Activated CD8-positive, alpha-beta memory T cell treated with anti-CD3 and anti-CD28 coated beads for 36 hours (primary cell): ENCODE measurements at regions not wholly inside any gene's neighbourhood (a gene's known extent, or its start where the extent isn't known, plus 50 kb on each side); places are given as distances from the start of the nearest gene placed in this dataset.

Experiments
- CTCF ChIA-PET: fragments of 350-600 bp; sonication (Branson Sonifier 250); formaldehyde crosslinking; loops from one replicate; lab custom pipeline; 2021; ENCODE audit warnings: antibody characterized with exemption; lab: Charles Lee
- POLR2A ChIA-PET: fragments of 350-600 bp; sonication (Branson Sonifier 250); formaldehyde crosslinking; loops from one replicate; lab custom pipeline; 2021; ENCODE audit warnings: antibody characterized with exemption; lab: Charles Lee

DNA sequence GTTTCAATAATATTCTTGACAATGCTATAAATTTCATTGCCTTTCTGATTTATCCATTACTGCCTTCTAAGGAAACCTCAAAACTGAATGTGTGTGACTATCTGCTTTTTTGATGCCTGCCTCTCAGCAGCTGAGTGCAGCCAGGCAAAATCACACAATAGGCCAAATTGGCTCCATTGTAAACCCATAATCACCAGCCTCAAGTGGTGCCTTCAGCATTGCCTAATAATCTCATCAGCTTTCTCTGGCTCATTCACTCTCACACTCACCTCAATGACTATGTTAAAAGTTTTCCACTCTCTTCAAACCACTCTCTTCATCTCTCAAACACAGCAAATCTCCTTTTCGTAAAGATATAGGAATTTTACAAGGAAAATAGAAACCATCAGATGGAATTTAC is 182.5 kb upstream of the COL1A2 start:
- CTCF ChIA-PET, result no interaction called here
- POLR2A ChIA-PET, result no interaction called here

DNA sequence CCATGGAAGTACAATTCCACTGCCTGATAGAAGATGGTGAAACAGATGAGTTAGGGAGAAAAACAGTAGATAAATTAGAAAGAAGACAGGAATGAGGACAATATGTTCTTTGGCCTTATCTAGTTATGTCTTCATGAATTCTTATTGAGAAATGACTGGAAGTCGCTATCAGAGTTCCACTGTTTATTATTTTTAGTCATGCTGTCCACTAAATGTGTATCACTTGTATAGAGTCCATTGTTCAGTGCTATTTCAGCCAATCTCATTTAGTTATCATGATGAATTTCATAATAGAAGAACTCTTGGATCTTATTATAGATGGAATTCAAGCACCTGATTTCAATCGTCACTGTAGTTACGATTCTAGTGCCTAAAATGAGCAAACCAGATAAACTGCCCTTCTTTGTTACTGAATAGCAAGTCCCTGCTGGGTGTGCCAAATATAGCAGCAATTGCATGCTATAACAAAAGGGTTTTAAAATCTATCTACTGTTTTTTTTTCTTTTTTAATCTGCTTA is 177.7 kb upstream of the COL1A2 start:
- ChIA-PET CTCF (no interaction called here), POLR2A (no interaction called here)

DNA sequence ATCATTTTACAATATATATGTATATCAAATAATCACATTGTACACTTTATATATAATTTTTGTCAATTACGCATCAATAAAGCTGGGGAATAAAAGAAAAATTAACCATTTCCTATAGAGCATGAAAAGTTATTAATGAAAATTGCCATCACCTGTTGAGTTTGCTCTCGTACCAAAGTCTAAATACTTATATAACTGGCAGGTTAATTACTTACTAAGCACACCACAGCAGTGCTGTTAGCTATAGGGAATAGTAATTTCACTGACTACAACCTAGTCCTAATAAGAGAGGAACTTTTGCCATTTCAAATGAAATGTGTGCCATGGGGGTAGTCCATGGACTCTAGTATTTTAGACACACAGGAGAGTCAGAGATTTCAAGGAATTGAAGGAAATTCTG is 176.9 kb upstream of the COL1A2 start:
- CTCF ChIA-PET, result no interaction called here
- POLR2A ChIA-PET, result no interaction called here

DNA sequence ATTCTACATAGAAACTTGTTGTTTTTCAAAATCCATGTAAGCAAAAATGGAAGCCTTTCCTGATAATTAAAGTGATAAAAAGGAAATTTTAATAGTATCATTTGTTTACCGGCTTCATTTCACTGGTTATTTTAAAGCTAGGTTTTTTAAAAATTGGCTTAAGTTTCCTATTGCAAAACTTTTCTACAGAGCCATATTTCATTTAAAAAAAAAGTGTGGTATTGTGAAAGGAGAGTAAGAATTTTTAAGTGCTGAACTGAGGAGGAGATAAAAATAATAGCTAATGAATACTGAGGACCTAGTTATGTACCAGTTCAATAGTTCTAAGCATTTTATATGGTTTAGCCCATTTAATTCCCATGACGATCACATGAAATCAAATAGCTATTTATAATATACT is 172.2 kb upstream of the COL1A2 start:
- CTCF ChIA-PET, result no interaction called here
- POLR2A ChIA-PET, result no interaction called here

DNA sequence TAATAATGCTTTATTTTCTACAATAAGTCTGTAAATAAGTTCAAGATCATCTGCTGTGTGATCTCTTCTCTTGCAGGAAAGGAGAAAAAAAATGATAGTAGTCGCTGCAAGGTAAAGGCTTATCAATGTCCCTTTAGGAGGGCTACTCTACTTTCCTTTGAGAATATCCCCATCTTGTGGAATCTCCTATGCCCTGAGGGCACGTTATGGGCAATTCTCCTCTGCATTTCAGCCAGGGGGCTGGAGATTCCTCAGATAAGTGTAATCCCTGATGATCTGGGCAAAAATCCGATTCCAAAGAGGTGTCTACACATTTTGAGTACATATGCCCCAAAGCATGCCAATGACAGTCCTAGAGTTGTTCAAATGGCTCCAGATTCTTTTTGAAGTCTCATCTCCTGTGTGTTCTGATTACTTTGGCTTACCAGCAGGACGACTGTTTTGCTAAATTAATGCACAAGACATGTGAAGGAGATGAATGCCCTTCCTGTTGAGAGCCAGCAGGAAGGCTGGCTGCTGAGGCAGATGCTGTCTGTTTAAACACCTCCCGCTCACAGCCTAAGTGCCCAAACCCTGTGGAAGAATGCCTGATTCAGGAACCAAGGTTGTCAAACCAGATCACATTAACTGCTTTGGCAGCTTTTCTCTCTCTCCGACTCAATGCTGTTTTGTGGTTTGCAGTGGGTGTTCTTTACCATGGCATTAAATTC is 171.2 kb upstream of the COL1A2 start:
- CTCF ChIA-PET, result no interaction called here
- POLR2A ChIA-PET, result no interaction called here

DNA sequence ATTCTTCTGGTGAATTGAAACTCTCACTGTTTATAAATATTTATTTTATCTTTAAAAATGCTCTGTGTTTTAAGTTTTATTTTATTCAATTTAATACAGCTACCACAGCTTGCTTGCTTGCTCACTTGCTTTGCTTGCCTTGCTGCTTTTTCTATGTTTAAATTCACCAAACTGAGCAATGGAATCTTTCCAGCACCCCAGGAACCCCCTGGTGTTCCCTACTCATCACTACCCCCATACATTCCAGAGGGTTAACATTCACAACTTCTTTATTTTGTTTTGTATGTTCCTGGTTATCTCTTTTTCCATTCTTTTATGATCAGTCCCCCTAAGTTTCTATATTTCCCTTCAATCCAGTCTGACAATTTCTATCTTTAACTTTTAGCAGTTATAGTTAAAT is 166.5 kb upstream of the COL1A2 start:
- ChIA-PET CTCF (no interaction called here), POLR2A (no interaction called here)

DNA sequence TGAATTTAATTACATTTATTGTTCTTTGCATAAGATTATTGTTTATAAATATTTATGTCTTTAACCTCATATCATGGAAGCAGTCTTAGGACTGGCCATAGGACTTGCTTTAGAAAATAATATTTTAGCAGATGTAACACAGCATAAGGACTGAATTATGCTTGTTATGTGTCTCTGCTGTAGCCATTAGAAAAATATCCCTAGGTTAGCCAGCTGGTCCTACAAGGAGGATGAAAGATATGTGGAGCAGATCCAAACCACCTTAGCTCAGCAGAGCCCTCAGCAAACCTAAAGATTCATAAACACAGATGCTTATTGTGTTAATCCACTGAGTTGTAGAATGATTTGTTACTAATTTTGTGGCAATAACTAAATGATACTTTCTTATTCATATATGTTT is 166.0 kb upstream of the COL1A2 start:
- ChIA-PET CTCF (no interaction called here), POLR2A (no interaction called here)

DNA sequence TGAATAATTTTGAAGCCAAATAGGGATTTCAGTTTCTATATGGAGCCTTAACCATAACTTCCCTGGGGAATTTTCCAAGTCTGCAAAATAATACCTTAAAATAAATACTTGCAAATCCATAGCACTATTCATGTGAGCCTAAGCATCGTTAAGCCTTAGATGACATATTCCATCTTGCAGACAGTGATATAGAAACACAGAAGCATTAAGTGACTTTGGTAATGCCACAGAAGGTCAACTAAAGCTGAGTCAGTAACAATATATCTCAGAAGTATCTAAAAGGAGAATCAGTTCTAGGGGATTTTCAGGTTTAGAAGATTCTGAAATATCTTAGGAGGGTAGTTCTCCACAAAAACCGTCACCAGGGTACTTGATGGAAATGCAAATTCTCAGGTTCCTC is 163.4 kb upstream of the COL1A2 start:
- POLR2A ChIA-PET, result no interaction called here
- CTCF ChIA-PET, result no interaction called here

DNA sequence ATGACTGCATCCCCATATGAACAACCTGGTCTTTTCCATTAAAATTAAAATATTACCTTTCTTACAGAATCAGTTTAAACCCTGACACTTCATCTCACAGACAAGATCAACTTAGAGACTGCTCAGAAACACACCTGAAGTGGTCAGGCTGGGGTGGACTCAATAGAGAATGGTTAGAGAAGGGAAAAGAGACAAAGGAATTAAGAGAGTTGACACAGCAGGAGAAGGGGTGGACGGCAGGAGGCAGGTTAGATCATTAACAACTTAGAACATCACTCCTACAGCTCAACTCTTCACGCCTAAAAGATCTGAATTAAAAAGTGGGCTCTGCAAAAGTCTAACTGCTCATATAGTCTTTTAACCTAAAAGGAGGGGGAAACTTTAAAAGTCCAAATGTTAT is 157.7 kb upstream of the COL1A2 start:
- ChIA-PET CTCF (no interaction called here), POLR2A (no interaction called here)

DNA sequence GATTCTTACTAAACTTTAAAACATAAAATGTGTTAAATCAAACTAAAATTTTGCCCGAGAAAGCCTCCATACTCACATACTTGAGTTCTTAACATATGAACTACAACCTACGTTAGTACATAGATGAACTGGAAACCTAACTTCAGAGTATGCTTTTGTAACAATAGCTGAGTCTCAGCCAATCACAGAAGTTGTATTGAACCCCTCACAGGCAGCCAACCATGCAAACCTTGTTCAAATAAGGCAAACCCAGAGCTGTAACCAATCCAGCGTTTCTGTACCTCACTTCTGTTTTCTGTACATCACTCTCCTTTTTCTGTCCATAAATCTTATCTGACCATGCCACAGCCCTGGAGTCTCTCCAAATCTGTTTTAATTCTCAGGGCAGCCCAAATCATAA is 157.3 kb upstream of the COL1A2 start:
- CTCF ChIA-PET, result no interaction called here
- POLR2A ChIA-PET, result no interaction called here

DNA sequence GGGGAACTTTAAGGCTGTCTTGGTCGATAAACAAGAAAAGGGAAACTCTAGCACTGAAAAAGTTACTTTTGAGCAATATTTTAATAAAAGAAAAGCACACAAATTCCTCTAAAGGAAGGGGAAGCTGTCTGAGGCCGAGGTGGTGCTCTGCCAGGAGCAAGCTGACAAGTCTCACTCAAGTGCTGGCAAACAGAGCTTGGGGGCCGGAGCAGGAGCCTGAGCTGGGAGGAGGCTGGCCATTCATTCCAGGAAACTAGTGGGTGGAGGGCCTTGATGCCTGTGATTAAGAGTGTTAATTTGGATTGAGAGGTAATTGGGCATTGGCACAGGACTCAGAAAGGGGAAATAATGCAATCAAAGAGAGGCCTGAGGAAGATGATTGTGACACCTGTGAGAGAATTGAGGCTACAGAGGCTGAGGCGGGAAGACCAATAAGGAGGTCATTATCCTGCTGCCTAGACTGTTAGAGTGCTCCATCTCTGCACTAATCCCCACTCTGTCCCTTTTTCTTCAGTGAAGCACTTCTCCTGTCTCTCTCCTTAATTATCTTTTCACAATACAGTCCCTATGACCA is 154.9 kb upstream of the COL1A2 start:
- CTCF ChIA-PET, result no interaction called here
- POLR2A ChIA-PET, result no interaction called here

DNA sequence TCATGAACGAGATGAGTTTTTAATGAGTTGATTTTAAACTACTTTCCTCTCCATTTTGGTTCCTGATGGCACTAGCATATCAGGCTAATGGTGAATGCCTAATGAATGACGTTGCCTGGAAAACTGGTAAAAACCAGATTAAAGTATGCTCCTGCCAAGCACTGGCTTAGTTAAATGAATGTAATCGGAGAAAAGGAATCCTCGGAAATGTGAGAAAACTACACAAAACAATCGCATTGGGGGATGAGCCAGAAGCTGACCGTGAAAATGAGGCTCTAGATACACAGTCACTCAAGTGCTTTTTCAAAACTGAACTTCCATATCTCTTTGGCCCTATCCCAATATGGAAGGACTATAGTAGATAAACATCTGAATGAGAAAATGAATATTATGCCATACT is 153.8 kb upstream of the COL1A2 start:
- ChIA-PET POLR2A (no interaction called here), CTCF (no interaction called here)

DNA sequence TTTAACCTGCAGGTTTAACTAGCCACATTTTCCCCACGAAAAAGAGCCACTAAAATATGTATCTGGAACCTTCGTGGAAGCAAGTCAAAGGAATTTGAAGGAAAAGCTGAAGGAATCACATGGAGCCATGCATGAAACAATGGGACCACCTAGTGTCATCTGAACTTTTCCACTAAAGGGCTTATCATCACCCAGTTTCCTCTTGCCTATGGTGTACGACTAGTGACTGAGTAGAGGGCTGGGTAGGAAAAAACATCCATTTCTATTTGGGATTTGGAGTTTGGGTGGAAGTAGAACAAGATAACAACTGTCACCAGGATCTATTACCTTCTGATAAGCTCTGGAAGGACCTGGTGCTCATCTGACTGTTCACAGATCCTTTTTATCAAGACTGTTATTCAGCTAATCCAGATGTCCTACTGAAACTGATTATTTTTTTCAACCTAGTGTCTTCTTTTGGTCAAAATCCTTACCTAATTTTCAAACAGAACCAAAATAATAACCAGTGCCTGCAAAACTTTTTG is 153.2 kb upstream of the COL1A2 start:
- ChIA-PET CTCF (no interaction called here), POLR2A (no interaction called here)

DNA sequence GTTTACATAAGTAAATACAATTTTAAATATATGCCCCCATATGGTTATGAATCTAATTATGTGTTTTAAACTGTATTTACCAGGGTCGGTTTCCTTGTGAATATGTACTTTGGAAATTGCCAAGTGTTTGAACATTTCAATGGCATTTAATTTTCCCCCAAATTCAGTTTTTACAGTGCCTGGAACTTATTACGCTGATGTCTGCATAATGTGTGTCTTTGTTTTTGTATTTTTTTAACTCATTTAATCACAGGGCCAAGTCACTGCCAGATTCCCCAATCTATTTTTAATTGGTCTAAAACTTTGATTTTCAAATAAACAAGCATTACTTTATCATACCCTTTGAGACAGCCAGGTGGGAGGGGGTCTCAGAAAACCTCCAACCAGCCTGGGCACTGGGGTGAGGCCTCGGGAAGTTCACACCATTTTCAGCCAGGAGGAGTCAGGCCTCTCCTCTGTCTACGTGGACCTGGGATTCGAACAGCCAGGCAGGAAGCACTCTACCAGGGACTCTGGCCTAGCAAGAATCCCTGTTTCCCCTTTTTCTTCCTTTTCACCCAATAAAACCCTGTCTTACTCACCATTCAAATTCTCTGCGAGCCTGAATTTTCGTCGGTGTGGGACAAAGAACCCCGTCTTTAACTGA is 151.5 kb upstream of the COL1A2 start:
- POLR2A ChIA-PET, result no interaction called here
- CTCF ChIA-PET, result no interaction called here

DNA sequence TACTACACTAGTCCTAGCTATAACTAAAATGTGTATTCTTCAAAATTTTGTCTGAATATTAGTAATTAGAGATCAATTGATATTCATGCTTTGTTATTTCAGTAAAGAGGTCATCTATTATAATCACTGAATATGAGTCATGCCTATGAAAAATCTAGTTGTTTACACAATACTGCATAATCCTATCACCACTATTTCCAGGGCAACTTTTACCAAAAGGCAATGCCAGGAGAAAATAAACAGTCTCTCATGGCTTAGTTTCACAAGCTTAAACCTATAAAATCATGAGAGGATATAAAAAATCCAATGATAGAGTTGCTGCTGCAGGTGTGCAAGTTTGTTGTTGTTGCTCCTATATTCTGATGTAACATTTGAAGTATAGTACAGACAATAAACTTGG is 149.9 kb upstream of the COL1A2 start:
- ChIA-PET CTCF (no interaction called here), POLR2A (no interaction called here)

DNA sequence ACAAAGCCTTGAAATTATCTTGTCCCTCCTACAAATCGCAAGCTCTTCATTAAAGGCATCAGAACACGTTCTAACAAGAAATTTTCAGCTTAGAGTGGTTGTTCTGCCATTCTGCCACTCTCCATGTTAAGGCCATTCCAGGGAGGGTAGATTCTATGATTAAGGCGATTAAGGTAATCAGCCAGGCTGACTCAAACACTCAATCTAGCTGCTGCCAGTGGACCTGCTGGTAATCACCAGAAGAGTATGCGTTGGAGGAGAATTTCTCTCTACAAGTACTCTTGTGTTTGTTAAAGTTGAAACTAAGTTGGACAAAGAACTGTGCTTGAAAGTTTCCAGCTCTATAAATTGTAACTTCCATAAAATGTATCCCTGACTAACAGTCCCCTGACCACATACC is 149.2 kb upstream of the COL1A2 start:
- ChIA-PET POLR2A (no interaction called here), CTCF (interaction anchor here (0.6 kb wide), 1 partner anchor 26 kb away, joined by 3 read pairs; no protein-coding TSS in a partner anchor)

DNA sequence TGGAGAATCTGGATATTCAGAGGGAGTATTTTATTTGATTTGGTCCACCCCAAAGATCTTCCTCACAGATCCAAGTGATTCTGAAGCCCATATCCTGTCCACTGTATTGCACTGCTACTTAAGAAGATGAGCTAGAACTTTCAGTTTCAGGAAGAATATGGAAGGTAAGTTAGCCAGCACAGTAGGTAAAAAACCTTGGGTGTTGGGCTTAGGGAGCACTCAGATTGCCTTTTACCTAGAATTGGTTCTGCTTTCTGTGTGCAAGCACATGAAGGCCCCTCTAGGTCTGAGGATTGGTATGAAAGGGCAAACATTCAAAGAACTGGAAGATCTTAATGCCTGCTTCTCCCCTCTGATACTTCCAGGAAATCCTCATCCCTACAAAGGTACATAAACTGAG is 146.7 kb upstream of the COL1A2 start:
- CTCF ChIA-PET, result no interaction called here
- POLR2A ChIA-PET, result no interaction called here

DNA sequence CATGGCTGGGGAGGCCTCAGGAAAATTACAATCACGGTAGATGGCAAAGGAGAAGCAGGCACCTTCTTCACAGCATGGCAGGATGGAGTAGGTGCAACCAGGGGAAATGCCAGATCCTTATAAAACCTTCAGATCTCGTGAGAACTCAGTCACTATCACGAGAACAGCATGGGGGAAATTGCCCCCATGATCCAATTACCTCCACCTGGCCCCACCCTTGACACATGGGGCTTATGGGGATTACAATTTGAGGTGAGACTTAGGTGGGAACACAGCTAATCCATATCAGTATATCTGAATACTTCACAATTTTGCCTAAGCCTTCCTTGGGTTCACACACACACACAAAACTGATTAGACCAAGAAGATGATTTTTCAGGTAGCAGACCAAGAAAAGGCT is 145.1 kb upstream of the COL1A2 start:
- CTCF ChIA-PET, result no interaction called here
- POLR2A ChIA-PET, result no interaction called here

DNA sequence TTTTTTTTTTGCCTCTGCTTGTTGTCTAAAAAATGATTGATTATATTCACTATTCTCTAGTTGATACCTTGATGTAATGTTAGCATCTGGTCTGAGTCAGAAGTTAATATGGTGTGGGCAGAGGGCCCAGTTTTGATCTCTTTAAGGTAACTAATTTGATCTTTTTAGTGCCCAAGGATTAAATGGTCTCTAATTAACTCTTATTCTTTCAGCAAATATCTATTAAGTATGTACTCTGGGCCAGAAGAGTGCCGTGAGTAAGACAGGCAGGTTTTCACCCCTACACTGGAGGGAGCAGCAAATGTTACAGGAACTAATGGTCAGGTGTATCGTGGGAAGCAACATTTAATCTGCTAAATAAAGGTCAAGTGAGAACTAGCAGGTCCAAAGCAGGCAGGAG is 144.6 kb upstream of the COL1A2 start:
- ChIA-PET POLR2A (no interaction called here), CTCF (no interaction called here)

DNA sequence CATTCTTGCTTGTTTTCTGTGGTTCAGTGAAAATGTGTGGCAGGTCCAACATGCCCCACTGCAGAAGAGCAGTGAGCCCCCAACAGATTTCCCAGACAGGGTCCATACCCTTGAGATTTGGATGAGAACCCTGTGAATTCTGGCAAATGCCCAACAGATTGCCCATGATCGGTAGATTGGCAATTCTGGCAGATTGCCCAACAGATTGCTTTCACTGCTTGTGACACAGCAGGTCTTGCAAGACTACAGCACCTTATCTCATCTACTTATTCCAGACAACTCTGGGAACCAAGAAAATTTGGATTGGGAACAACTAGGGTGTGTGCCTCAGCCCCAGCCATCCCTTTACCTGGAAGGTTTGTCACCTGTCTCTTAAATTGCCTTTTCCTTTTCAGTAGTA is 143.7 kb upstream of the COL1A2 start:
- ChIA-PET POLR2A (no interaction called here), CTCF (no interaction called here)

DNA sequence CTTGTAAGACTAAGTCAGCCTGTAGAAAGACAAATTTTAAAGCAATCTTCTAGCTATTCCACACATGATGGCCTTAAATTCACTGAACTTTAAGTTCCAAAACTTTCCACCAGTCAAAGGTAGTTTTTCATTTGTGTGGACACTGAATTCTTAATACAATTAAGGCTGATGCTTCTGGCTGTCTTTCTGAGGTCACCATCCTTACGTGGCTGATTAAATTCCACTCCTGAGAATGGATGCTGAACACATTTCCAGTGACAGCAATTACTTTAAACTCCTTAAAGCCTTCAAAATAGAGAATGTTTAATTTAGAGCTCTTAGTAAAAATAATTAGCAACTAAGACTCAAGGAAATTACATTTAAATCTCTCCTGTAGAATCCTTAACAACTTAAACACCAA is 142.6 kb upstream of the COL1A2 start:
- POLR2A ChIA-PET, result no interaction called here

More for the DNA sequence above, 142.6 kb upstream of the COL1A2 start:
- CTCF ChIA-PET, result no interaction called here
